ENCODE measurements at regions not wholly inside any gene's neighbourhood (a gene's known extent, or its start where the extent isn't known, plus 50 kb on each side); places are given as distances from the start of the nearest gene placed in this dataset.

- TF ChIP-seq CTCF (conservative IDR thresholded peaks at IDR 0.05; ENCODE audit: control insufficient read depth, insufficient read depth, low read depth, low read length), result no peak
- DNase-seq (ENCODE audit: low read depth), result no peak
These were observed 276.3 kb downstream of the KCNS3 start for GRCh38 chr2:18154812-18155211.

GRCh38 chr2:18154259-18154658, 275.8 kb downstream of the KCNS3 start:
- no peak overlapping the region for H3K4me3 ChIP-seq (ENCODE audit: control insufficient read depth, low read depth, low read length)
- TF ChIP-seq CTCF (conservative IDR thresholded peaks at IDR 0.05; ENCODE audit: control insufficient read depth, insufficient read depth, low read depth, low read length), result no peak
- no peak for DNase-seq (ENCODE audit: low read depth)

More at GRCh38 chr2:18154812-18155211, 276.3 kb downstream of the KCNS3 start:
- H3K4me3 ChIP-seq (ENCODE audit: control insufficient read depth, low read depth, low read length), result no peak overlapping the region

- DNase-seq (ENCODE audit: low read depth), result no peak
- TF ChIP-seq CTCF (conservative IDR thresholded peaks at IDR 0.05; ENCODE audit: control insufficient read depth, insufficient read depth, low read depth, low read length), result no peak
- no peak overlapping the region for H3K4me3 ChIP-seq (ENCODE audit: control insufficient read depth, low read depth, low read length)
These were observed 275.3 kb downstream of the KCNS3 start for GRCh38 chr2:18153741-18154140.

- no peak overlapping the region for H3K4me3 ChIP-seq (ENCODE audit: control insufficient read depth, low read depth, low read length)
- no peak for DNase-seq (ENCODE audit: low read depth)
- no peak for TF ChIP-seq CTCF (conservative IDR thresholded peaks at IDR 0.05; ENCODE audit: control insufficient read depth, insufficient read depth, low read depth, low read length)
These were observed 272.8 kb downstream of the KCNS3 start for GRCh38 chr2:18151237-18151636.

GRCh38 chr2:18149660-18150246, 271.3 kb downstream of the KCNS3 start:
- peak; percentile 86 for TF ChIP-seq CTCF (conservative IDR thresholded peaks at IDR 0.05; ENCODE audit: control insufficient read depth, insufficient read depth, low read depth, low read length)
- DNase-seq (ENCODE audit: low read depth), result peak; percentile 54
- H3K4me3 ChIP-seq (ENCODE audit: control insufficient read depth, low read depth, low read length), result no peak overlapping the region

- no peak for TF ChIP-seq CTCF (conservative IDR thresholded peaks at IDR 0.05; ENCODE audit: control insufficient read depth, insufficient read depth, low read depth, low read length)
- DNase-seq (ENCODE audit: low read depth), result no peak
These were observed 258.5 kb downstream of the KCNS3 start for GRCh38 chr2:18136881-18137475.

More at GRCh38 chr2:18136881-18137475, 258.5 kb downstream of the KCNS3 start:
- H3K4me3 ChIP-seq (ENCODE audit: control insufficient read depth, low read depth, low read length), result no peak overlapping the region

Data from fibroblast of mammary gland (primary cell).